ENCODE measurements at regions not wholly inside any gene's neighbourhood (a gene's known extent, or its start where the extent isn't known, plus 50 kb on each side); places are given as distances from the start of the nearest gene placed in this dataset.

DNA sequence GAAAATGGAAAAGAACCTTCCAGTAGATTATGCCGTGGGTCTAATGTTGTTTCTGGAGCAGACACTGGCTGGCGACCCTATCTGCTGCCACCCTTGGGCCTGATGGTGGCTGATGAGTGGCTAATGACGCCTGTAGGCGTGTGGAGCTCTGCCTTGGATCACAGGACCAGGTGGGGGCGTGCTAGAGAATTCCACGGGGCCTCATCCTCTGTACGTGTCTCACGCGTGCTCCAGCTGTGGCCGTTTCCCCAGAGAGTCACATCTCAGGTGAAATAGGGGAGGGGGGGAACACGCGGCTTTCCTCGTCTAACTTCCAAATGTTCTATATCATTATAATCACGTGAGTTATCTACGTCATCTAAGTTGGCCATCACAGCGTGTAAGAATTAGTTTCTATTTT, 160.9 kb upstream of the SMIM21 start:
- TF ChIP-seq POLR2A (IDR thresholded peaks at IDR 0.05; ENCODE audit: low read length) (no peak), GATA1 (IDR thresholded peaks at IDR 0.05; ENCODE audit: low read depth, low read length) (no peak)
